HUES48 (cell line): ENCODE measurements at regions not wholly inside any gene's neighbourhood (a gene's known extent, or its start where the extent isn't known, plus 50 kb on each side); places are given as distances from the start of the nearest gene placed in this dataset.

Source experiments
- H3K27ac ChIP-seq: one replicate; pipeline ENCODE4 v1.7.0; 2013; ENCODE audit warnings: low read depth, low read length, inconsistent platforms
- H3K27me3 ChIP-seq: 2 replicates; pipeline ENCODE4 v1.6.1; 2013; ENCODE audit warnings: mild to moderate bottlenecking, low read length; ENCODE audit not compliant: control insufficient read depth, insufficient read depth
- H3K36me3 ChIP-seq: 2 replicates; pipeline ENCODE4 v1.6.1; 2013; ENCODE audit warnings: low read length; ENCODE audit not compliant: control insufficient read depth, insufficient read depth
- H3K4me1 ChIP-seq: 2 replicates; pipeline ENCODE4 v1.6.1; 2013; ENCODE audit warnings: mild to moderate bottlenecking, low read length; ENCODE audit not compliant: control insufficient read depth, insufficient read depth
- H3K4me3 ChIP-seq: 2 replicates; pipeline ENCODE4 v1.5.1; 2013; ENCODE audit warnings: mild to moderate bottlenecking, low read depth, low read length
- H3K9ac ChIP-seq: 2 replicates; pipeline ENCODE4 v1.6.1; 2013; ENCODE audit warnings: mild to moderate bottlenecking, low read depth, low read length, moderate library complexity
- H3K9me3 ChIP-seq: 2 replicates; pipeline ENCODE4 v1.6.1; 2013; ENCODE audit warnings: low read length; ENCODE audit not compliant: control insufficient read depth, insufficient read depth

GRCh38 chr2:226411727-226412360 lies 387.8 kb downstream of the IRS1 start:
- no peaks in the 10 kb centered on the region for H3K36me3 ChIP-seq
- no peak overlapping the region for H3K4me3 ChIP-seq
- H3K27ac ChIP-seq: no peak overlapping the region
- H3K4me1 ChIP-seq: no peaks in the 10 kb centered on the region; the same call in 1 of the 2 replicates
- no peak overlapping the region for H3K9ac ChIP-seq
- H3K9me3 ChIP-seq: no peaks in the 10 kb centered on the region
- no peaks in the 10 kb centered on the region for H3K27me3 ChIP-seq

GRCh38 chr2:226411205-226411604 lies 388.4 kb downstream of the IRS1 start:
- Histone ChIP-seq H3K9ac (no peak overlapping the region), H3K27ac (no peak overlapping the region), H3K36me3 (no peaks in the 10 kb centered on the region)

GRCh38 chr2:226410247-226410835 lies 389.3 kb downstream of the IRS1 start:
- H3K36me3 ChIP-seq: no peaks in the 10 kb centered on the region
- no peaks in the 10 kb centered on the region; the same call in 1 of the 2 replicates for H3K4me1 ChIP-seq
- no peak overlapping the region for H3K27ac ChIP-seq

More at GRCh38 chr2:226411205-226411604, 388.4 kb downstream of the IRS1 start:
- Histone ChIP-seq H3K4me3 (no peak overlapping the region), H3K9me3 (no peaks in the 10 kb centered on the region), H3K27me3 (no peaks in the 10 kb centered on the region), H3K4me1 (no peaks in the 10 kb centered on the region; the same call in 1 of the 2 replicates)

GRCh38 chr2:226409134-226409533 lies 390.5 kb downstream of the IRS1 start:
- H3K4me3 ChIP-seq: no peak overlapping the region
- no peaks in the 10 kb centered on the region for H3K36me3 ChIP-seq
- no peak overlapping the region for H3K9ac ChIP-seq
- no peaks in the 10 kb centered on the region; the same call in 1 of the 2 replicates for H3K4me1 ChIP-seq
- H3K27ac ChIP-seq: no peak overlapping the region
- H3K27me3 ChIP-seq: no peaks in the 10 kb centered on the region
- H3K9me3 ChIP-seq: no peaks in the 10 kb centered on the region

More at GRCh38 chr2:226410247-226410835, 389.3 kb downstream of the IRS1 start:
- Histone ChIP-seq H3K27me3 (no peaks in the 10 kb centered on the region), H3K4me3 (no peak overlapping the region), H3K9me3 (no peaks in the 10 kb centered on the region), H3K9ac (no peak overlapping the region)

- Histone ChIP-seq H3K9ac (no peak overlapping the region), H3K27me3 (no peaks in the 10 kb centered on the region), H3K9me3 (no peaks in the 10 kb centered on the region), H3K27ac (no peak overlapping the region), H3K36me3 (no peaks in the 10 kb centered on the region), H3K4me1 (no peaks in the 10 kb centered on the region; the same call in 1 of the 2 replicates), H3K4me3 (no peak overlapping the region)
Observed at GRCh38 chr2:226408141-226408540, 391.5 kb downstream of the IRS1 start.

- Histone ChIP-seq H3K36me3 (no peaks in the 10 kb centered on the region), H3K4me3 (no peak overlapping the region), H3K9me3 (no peaks in the 10 kb centered on the region), H3K27ac (no peak overlapping the region), H3K27me3 (no peaks in the 10 kb centered on the region), H3K9ac (no peak overlapping the region), H3K4me1 (no peaks in the 10 kb centered on the region; the same call in 1 of the 2 replicates)
Observed at GRCh38 chr2:226407135-226407534, 392.5 kb downstream of the IRS1 start.

- Histone ChIP-seq H3K9ac (no peak overlapping the region), H3K27me3 (no peaks in the 10 kb centered on the region), H3K4me1 (no peaks in the 10 kb centered on the region; the same call in 1 of the 2 replicates), H3K4me3 (no peak overlapping the region), H3K27ac (no peak overlapping the region), H3K36me3 (no peaks in the 10 kb centered on the region), H3K9me3 (no peaks in the 10 kb centered on the region)
Observed at GRCh38 chr2:226405465-226405864, 394.2 kb downstream of the IRS1 start.

GRCh38 chr2:226403369-226403768 lies 396.3 kb downstream of the IRS1 start:
- no peak overlapping the region for H3K27ac ChIP-seq
- no peaks in the 10 kb centered on the region for H3K27me3 ChIP-seq
- H3K4me3 ChIP-seq: no peak overlapping the region
- H3K9me3 ChIP-seq: no peaks in the 10 kb centered on the region
- no peaks in the 10 kb centered on the region for H3K36me3 ChIP-seq
- H3K9ac ChIP-seq: no peak overlapping the region
- no peaks in the 10 kb centered on the region; the same call in 1 of the 2 replicates for H3K4me1 ChIP-seq

- H3K4me1 ChIP-seq: no peaks in the 10 kb centered on the region
- H3K9ac ChIP-seq: no peak overlapping the region
- no peak overlapping the region for H3K27ac ChIP-seq
- no peaks in the 10 kb centered on the region for H3K27me3 ChIP-seq
- H3K9me3 ChIP-seq: no peaks in the 10 kb centered on the region
- H3K36me3 ChIP-seq: no peaks in the 10 kb centered on the region
- no peak overlapping the region for H3K4me3 ChIP-seq
Observed at GRCh38 chr2:226399006-226399405, 400.6 kb downstream of the IRS1 start.

GRCh38 chr2:226398580-226398979 lies 401.0 kb downstream of the IRS1 start:
- H3K4me1 ChIP-seq: no peaks in the 10 kb centered on the region
- H3K36me3 ChIP-seq: no peaks in the 10 kb centered on the region
- no peak overlapping the region for H3K27ac ChIP-seq
- H3K27me3 ChIP-seq: no peaks in the 10 kb centered on the region
- H3K9me3 ChIP-seq: no peaks in the 10 kb centered on the region
- H3K9ac ChIP-seq: no peak overlapping the region
- H3K4me3 ChIP-seq: no peak overlapping the region

GRCh38 chr2:226396541-226396940 lies 403.1 kb downstream of the IRS1 start:
- Histone ChIP-seq H3K9ac (no peak overlapping the region), H3K4me1 (no peaks in the 10 kb centered on the region), H3K27ac (no peak overlapping the region), H3K9me3 (no peaks in the 10 kb centered on the region), H3K27me3 (no peaks in the 10 kb centered on the region), H3K36me3 (no peaks in the 10 kb centered on the region), H3K4me3 (no peak overlapping the region)
